ENCODE measurements at regions not wholly inside any gene's neighbourhood (a gene's known extent, or its start where the extent isn't known, plus 50 kb on each side); places are given as distances from the start of the nearest gene placed in this dataset.

DNA sequence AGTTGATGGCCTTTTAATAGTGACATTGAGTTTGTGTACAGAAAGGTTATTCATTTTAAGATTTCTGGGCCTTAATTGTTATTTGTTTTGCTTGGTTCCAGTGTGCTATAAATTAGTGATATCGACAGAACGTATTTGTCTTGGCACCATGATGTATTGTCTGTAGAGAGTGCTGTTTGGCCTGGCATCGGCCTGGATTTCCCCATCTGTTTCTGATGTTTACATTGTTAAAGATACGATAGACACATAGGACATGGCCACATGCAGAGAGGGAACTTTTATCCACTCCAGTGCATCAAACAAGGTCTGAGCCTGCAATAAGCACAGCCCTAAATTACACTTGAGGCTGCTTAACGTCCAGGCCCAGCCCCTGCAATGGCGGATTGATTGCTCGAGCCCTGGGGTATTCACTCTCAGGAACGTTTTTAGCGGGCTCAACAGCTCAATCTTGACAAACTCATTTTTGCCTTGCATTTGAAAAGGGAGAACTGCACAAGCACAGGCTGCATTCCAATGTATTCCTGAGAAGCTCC lies 144.7 kb downstream of the SLC4A3 start:
- DNase-seq: peak in 1 of 2 experiments; percentile 55

DNA sequence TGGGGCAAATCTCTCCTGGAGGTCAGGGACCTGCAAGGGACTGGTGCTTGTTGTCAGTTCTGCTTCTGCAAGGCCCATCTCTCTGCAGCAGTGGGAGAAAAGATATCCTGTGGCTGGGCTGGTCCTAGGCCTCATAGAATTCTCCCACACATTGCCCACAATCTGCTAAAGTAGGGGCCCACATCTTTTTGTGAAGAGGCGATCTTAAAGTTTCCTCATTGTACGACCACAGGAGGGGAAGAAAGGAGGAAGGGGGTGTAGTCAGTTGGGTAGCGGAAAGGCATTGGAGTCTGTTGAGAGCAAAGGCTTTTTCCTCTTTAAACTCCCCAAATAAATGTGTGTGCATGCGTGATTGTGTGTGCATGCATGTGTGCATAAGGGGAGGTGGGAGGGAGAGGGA lies 145.3 kb downstream of the SLC4A3 start:
- no peak for DNase-seq

- DNase-seq: no peak
Measured at GRCh38 chr2:219775506-219775905, 148.1 kb downstream of the SLC4A3 start.

GRCh38 chr2:219777388-219777787 lies 150.0 kb downstream of the SLC4A3 start:
- peak; percentile 31 to 70 for DNase-seq

GRCh38 chr2:219778189-219778588 lies 150.8 kb downstream of the SLC4A3 start:
- DNase-seq: no peak

DNA sequence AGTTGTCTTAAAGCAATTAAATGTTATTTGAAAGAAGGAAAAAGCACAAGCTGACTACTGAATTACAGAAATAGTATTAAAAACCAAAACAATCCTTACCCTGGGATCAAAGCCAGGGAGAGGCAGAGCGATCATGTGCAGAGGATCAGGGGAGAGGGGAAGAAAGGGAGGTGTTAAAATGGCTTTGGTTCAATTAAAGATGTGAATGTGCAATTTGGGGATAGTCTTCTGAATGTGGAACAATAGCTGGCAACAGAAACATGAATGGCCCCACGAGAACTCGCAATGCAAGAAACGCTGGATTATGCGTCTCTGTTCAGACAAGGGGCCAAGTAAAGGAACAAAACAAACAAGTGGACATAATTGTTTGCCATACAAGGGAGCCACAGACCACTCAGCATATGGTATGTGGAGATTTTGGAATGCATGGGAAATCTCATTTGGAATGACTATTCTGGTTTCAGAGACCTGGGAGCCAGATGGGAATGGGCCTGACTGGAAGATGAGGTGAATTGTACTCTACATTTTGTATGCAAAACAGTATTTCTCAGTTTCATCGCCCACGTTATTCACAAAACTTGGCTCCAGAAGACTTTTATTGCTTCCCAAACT lies 155.4 kb downstream of the SLC4A3 start:
- DNase-seq: peak in 1 of 2 experiments; percentile 66

GRCh38 chr2:219783359-219783975 lies 156.0 kb downstream of the SLC4A3 start:
- no peak for DNase-seq

DNA sequence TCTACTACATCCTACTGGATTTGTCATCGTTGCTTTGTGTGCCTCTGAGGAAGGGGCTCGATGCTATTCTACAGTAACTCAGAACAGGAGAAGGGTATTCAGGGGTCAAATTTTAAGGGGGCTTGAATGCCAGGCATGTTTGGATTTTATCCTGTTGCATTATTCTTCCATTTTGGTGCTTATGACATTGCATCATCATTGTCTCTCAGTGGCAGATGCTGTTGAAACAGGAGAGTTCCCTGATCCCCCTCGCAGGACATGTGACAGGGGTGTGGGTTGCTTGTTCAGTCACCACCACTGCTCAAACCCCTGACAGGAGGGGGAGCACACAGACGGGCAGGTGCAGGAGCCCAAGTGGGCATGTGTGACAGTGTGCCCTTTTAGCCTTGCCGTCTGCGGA lies 156.7 kb downstream of the SLC4A3 start:
- DNase-seq: peak; percentile 56 to 93

- DNase-seq: peak; percentile 15 to 74
Measured at GRCh38 chr2:219789476-219789875, 162.0 kb downstream of the SLC4A3 start.

DNA sequence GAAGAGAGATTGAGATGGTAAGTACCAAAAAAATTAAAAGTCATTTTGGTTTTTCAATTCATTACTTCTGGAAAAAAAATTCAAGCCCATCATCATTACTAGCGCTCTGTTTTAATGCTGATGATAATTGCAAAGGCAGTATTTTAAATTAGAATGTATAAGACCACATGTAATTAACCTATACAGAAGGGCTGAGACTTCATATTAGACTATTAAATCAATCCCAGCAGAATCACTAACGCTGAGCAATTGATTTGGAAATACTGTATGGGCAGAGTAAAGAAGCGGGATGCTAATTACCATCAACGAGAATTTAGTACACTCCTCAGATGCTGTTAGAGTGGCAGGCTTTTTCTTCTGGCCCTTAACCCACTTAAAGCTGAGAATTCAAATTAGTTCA lies 165.0 kb downstream of the SLC4A3 start:
- no peak for DNase-seq

- DNase-seq: no peak
Measured at GRCh38 chr2:219798430-219798829, 171.0 kb downstream of the SLC4A3 start.

DNA sequence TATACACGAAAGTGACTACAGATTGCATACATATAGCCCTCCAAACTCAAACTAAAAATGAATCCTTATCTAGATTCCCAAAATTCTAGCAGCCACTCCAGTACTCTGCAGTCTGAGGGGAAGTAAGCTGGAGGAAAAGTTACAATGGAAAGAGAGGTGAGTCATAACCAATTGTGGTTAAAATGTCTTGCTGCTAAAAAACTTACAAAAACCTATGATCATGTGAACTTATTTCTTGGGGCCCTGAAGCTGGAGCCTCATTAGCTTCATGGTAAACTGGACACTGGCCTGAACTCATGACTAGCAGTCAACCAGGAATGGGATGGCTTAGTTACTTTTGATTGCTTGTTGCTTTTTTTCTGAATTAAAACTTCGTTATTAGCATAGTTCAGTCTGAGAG lies 175.9 kb downstream of the SLC4A3 start:
- DNase-seq: no peak

GRCh38 chr2:219810895-219811294 lies 183.5 kb downstream of the SLC4A3 start:
- DNase-seq: no peak

DNA sequence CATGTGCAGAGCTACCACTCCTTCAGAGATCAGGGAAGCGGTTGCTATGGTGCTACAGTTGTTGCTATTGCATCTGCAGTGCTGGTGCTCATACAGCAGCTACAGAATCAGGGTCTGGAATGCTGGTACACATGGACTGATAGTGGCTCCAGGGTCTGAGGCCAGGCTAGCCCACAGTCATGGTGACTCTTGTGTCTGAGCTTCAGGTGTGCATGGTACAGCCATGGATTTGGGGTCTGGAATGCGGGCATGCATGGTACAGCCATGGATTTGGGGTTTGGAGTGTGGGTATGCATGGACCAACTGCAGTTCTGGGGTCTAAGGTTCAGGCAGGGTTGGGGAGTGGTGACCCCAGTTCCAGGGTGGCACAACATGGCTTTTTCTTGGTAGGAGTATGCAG lies 185.2 kb downstream of the SLC4A3 start:
- no peak for DNase-seq

GRCh38 chr2:219820767-219821166 lies 193.3 kb downstream of the SLC4A3 start:
- DNase-seq: peak; percentile 43 to 79

GRCh38 chr2:219823574-219823973 lies 196.1 kb downstream of the SLC4A3 start:
- DNase-seq: no peak

- no peak for DNase-seq
Measured at GRCh38 chr2:219824996-219825395, 197.6 kb downstream of the SLC4A3 start.

GRCh38 chr2:219828127-219828526 lies 200.7 kb downstream of the SLC4A3 start:
- DNase-seq: peak in 1 of 2 experiments; percentile 4

- no peak for DNase-seq
Measured at GRCh38 chr2:219829667-219830352, 202.4 kb downstream of the SLC4A3 start.

DNA sequence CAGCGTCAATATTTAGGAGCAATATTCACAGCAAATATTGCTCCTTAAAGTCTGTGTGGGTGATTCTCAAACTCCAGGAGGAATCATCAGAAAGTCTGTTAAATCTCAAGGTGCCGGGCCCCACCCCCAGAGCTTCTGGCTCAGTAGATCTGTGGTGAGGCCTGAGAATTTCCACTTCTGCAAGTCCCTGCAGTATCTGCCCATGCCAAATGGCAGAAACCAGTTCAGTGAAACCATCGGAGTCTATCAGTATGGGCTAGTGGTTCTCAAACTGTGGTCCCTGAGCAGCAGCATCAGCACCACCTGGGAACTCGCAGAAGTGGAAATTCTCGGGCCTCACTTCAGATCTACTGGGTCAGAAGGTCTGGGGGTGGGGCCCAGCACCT lies 202.9 kb downstream of the SLC4A3 start:
- no peak for DNase-seq

- DNase-seq: no peak
Measured at GRCh38 chr2:219831957-219832356, 204.5 kb downstream of the SLC4A3 start.

GRCh38 chr2:219832904-219833303 lies 205.5 kb downstream of the SLC4A3 start:
- DNase-seq: no peak

DNA sequence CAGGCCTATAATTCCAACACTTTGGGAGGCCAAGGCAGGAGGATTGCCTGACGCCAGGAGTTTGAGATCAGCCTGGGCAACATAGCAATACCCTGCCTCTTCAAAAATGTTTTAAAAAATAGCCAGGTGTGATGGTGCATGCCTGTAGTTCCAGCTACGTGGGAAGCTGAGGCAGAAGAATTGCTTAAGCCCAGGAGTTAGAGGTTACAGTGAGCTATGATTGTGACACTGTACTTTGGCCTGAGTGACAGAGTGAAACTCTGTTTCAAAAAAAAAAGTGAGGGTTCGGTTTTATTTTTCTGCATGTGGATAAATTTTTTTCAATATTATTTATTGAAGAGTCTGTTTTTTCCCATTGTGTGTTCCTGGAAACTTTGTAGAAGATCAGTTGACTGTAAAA lies 208.1 kb downstream of the SLC4A3 start:
- no peak for DNase-seq

DNA sequence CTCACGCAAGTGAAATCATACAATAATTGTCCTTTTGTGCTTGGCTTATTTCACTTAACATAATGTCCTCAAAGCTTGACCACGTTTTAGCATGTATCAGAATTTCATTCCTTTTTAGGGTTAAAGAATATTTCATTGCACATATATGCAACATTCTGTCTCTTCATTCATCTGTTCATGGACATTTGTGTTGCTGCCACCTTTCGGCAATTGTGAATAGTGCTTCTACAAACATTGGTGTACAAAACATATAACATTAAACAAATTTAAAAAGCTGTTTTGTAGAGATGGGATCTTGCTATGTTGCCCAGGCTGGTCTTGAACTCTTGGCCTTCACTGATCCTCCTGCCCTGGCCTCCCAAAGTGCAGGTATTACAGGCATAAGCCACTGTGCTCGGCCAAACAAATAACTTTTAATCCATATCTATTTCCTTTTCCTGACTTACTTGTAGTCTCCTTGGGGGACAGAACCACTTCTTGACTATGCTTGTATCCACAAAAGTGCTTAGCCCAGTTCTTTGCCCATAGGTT lies 209.3 kb downstream of the SLC4A3 start:
- DNase-seq: peak in 1 of 2 experiments; percentile 37

All from NCI-H524 (cell line).